GM23338 (cell line): ENCODE measurements at regions not wholly inside any gene's neighbourhood (a gene's known extent, or its start where the extent isn't known, plus 50 kb on each side); places are given as distances from the start of the nearest gene placed in this dataset.

Experiments
- ATAC-seq: fragments of 200-7000 bp; cut with Tn5 transposase; 3 replicates; pipeline ENCODE4 v1.9.1; 2020
- DNase-seq: peaks from one replicate; pipeline ENCODE4 v3.0.0-alpha.2; 2015; ENCODE audit warnings: low spot score
- H2AFZ ChIP-seq: fragments of 200-600 bp; sonication (generic); 2 replicates; pipeline ENCODE4 v1.8.0; 2016; ENCODE audit warnings: antibody characterized with exemption, mild to moderate bottlenecking, moderate library complexity
- H3F3A ChIP-seq: fragments of 200-600 bp; sonication (generic); replicated peaks from 2 replicates; pipeline ENCODE4 v1.8.0; 2017; ENCODE audit warnings: antibody characterized with exemption, mixed run types, low read depth
- H3K27ac ChIP-seq: fragments of 200-600 bp; sonication (generic); 2 replicates; pipeline ENCODE4 v1.6.1; 2016; ENCODE audit warnings: low read depth
- H3K27me3 ChIP-seq: fragments of 200-600 bp; sonication (generic); 2 replicates; pipeline ENCODE4 v1.8.0; 2016; ENCODE audit warnings: mild to moderate bottlenecking, mixed run types, moderate library complexity; ENCODE audit not compliant: insufficient read depth
- H3K36me3 ChIP-seq: fragments of 200-600 bp; sonication (generic); 2 replicates; pipeline ENCODE4 v1.8.0; 2016; ENCODE audit warnings: mild to moderate bottlenecking; ENCODE audit not compliant: insufficient read depth
- H3K4me1 ChIP-seq: fragments of 200-600 bp; sonication (generic); 2 replicates; pipeline ENCODE4 v1.8.0; 2016; ENCODE audit warnings: mild to moderate bottlenecking, moderate library complexity; ENCODE audit not compliant: insufficient read depth
- H3K4me2 ChIP-seq: fragments of 200-600 bp; sonication (generic); 2 replicates; pipeline ENCODE4 v1.7.1; 2017; ENCODE audit warnings: mixed run types
- H3K4me3 ChIP-seq: fragments of 200-600 bp; sonication (generic); 2 replicates; pipeline ENCODE4 v1.6.1; 2016; ENCODE audit warnings: mixed run types
- H3K79me2 ChIP-seq: fragments of 200-600 bp; sonication (generic); replicated peaks from 2 replicates; pipeline ENCODE4 v1.8.0; 2017; ENCODE audit warnings: mild to moderate bottlenecking; ENCODE audit not compliant: insufficient read depth
- H3K9me2 ChIP-seq: fragments of 200-600 bp; sonication (generic); 2 replicates; pipeline ENCODE4 v1.8.0; 2017; ENCODE audit not compliant: insufficient read depth
- H4K20me1 ChIP-seq: fragments of 200-600 bp; sonication (generic); replicated peaks from 2 replicates; pipeline ENCODE4 v1.8.0; 2017; ENCODE audit warnings: mild to moderate bottlenecking; ENCODE audit not compliant: insufficient read depth
- H3K27ac Mint-ChIP-seq: 2 replicates; pipeline ENCODE4 v1.8.0; 2020; ENCODE audit warnings: inconsistent platforms, mild to moderate bottlenecking, moderate library complexity, mixed read lengths
- H3K27me3 Mint-ChIP-seq: 3 replicates; pipeline ENCODE4 v1.8.0; 2022; ENCODE audit warnings: low read depth, mild to moderate bottlenecking, moderate library complexity, mixed read lengths, inconsistent platforms; ENCODE audit not compliant: insufficient read depth, poor library complexity
- H3K36me3 Mint-ChIP-seq: 3 replicates; pipeline ENCODE4 v1.8.0; 2021; ENCODE audit warnings: low read depth, mild to moderate bottlenecking, inconsistent platforms, moderate library complexity, mixed read lengths
- H3K4me1 Mint-ChIP-seq: 3 replicates; pipeline ENCODE4 v1.8.0; 2020; ENCODE audit warnings: mild to moderate bottlenecking, inconsistent platforms, mixed read lengths
- H3K4me3 Mint-ChIP-seq: 3 replicates; pipeline ENCODE4 v1.8.0; 2021; ENCODE audit warnings: moderate library complexity, mild to moderate bottlenecking, inconsistent platforms, mixed read lengths
- H3K9me3 Mint-ChIP-seq: 3 replicates; pipeline ENCODE4 v1.8.0; 2020; ENCODE audit warnings: moderate library complexity, mild to moderate bottlenecking, inconsistent platforms, mixed read lengths
- CREB1 ChIP-seq: fragments of 250-450 bp; sonication (Bioruptor Pico); IDR thresholded peaks from 2 replicates; pipeline ENCODE4 v1.5.0; 2020; ENCODE audit warnings: low read depth, mild to moderate bottlenecking, moderate library complexity
- CTCF ChIP-seq, 2 experiments: fragments of 200-600 bp in 1 of 2; sonication (generic) in 1 of 2; conservative IDR thresholded peaks; 2 replicates each; pipeline versions ENCODE4 v1.5.1 to v1.6.1; 2016 to 2017; ENCODE audit warnings: antibody characterized with exemption in 2 of 2, low read depth in 2 of 2, mild to moderate bottlenecking in 2 of 2, moderate library complexity in 1 of 2
- ETS1 ChIP-seq: IDR thresholded peaks from 2 replicates; pipeline ENCODE4 v1.6.1; 2016; ENCODE audit warnings: antibody characterized with exemption
- EZH2 ChIP-seq: fragments of 200-600 bp; sonication (generic); IDR thresholded peaks from one replicate; pipeline ENCODE4 v1.8.0; 2017; ENCODE audit warnings: antibody characterized with exemption, mild to moderate bottlenecking, low read depth; ENCODE audit not compliant: unreplicated experiment
- EZH2phosphoT487 ChIP-seq: fragments of 200-600 bp; sonication (generic); IDR thresholded peaks from one replicate; pipeline ENCODE4 v1.8.1; 2018; ENCODE audit warnings: antibody characterized with exemption; ENCODE audit not compliant: unreplicated experiment
- JUNB ChIP-seq: IDR thresholded peaks from one replicate; pipeline ENCODE4 v1.6.1; 2016; ENCODE audit warnings: antibody characterized with exemption; ENCODE audit not compliant: unreplicated experiment
- NANOG ChIP-seq: IDR thresholded peaks from 2 replicates; pipeline ENCODE4 v1.6.1; 2016; ENCODE audit warnings: antibody characterized with exemption, borderline replicate concordance
- POLR2AphosphoS5 ChIP-seq: IDR thresholded peaks from 2 replicates; pipeline ENCODE4 v1.6.1; 2016; ENCODE audit warnings: antibody characterized with exemption, low read depth
- REST ChIP-seq: IDR thresholded peaks from one replicate; pipeline ENCODE4 v1.6.1; 2018; ENCODE audit warnings: antibody characterized with exemption; ENCODE audit not compliant: unreplicated experiment
- STAT1 ChIP-seq: IDR thresholded peaks from one replicate; pipeline ENCODE4 v1.6.1; 2016; ENCODE audit warnings: antibody characterized with exemption; ENCODE audit not compliant: unreplicated experiment
- ZNF114 ChIP-seq: fragments of 250-450 bp; sonication (Bioruptor Pico); IDR thresholded peaks from 2 replicates; pipeline ENCODE4 v1.5.0; 2020; ENCODE audit warnings: mild to moderate bottlenecking, moderate library complexity
- ZNF331 ChIP-seq: fragments of 250-450 bp; sonication (Bioruptor Pico); IDR thresholded peaks from 2 replicates; pipeline ENCODE4 v1.5.0; 2020; ENCODE audit warnings: low read depth, mild to moderate bottlenecking, moderate library complexity
- ZNF462 ChIP-seq: fragments of 250-450 bp; sonication (Bioruptor Pico); IDR thresholded peaks from 2 replicates; pipeline ENCODE4 v1.5.0; 2020; ENCODE audit warnings: mild to moderate bottlenecking, moderate library complexity

- TF ChIP-seq EZH2 = no peak
- no peak for TF ChIP-seq CREB1 (CRISPR knock-in tag)
Observed at GRCh38 chr15:47388299-47388698, 329.0 kb upstream of the SEMA6D start (continued).

- Histone ChIP-seq H3K36me3 (no peaks in the 10 kb centered on the region), H3K27me3 (no peaks in the 10 kb centered on the region), H3K4me2 (no peak overlapping the region), H4K20me1 (no peaks in the 10 kb centered on the region), H3K79me2 (no peaks in the 10 kb centered on the region), H3K4me3 (no peak overlapping the region), H3K27ac (no peak overlapping the region), H3F3A (no peaks in the 10 kb centered on the region), H2AFZ (no peak overlapping the region), H3K9me2 (peaks cover 6% of the 10 kb centered on the region), H3K4me1 (peaks cover 19% of the 10 kb centered on the region)
- H3K4me3 Mint-ChIP-seq = no peak overlapping the region
- H3K27me3 Mint-ChIP-seq = peaks cover 2% of the 10 kb centered on the region
- H3K36me3 Mint-ChIP-seq = no peaks in the 10 kb centered on the region
- ATAC-seq (no peak), DNase-seq (no peak)
- H3K27ac Mint-ChIP-seq = no peak overlapping the region
- H3K9me3 Mint-ChIP-seq = no peaks in the 10 kb centered on the region
- peaks cover 24% of the 10 kb centered on the region for H3K4me1 Mint-ChIP-seq
- TF ChIP-seq CREB1 (CRISPR knock-in tag) (no peak), ZNF114 (CRISPR knock-in tag) (no peak), EZH2phosphoT487 (no peak), ZNF462 (CRISPR knock-in tag) (no peak), NANOG (no peak), STAT1 (no peak), POLR2AphosphoS5 (no peak), ETS1 (no peak), ZNF331 (CRISPR knock-in tag) (no peak), JUNB (no peak), CTCF (conservative IDR thresholded peaks at IDR 0.05; ENCODE audit: low read depth in 2 of 2) (no peak), EZH2 (no peak), REST (no peak)
Observed at GRCh38 chr15:47390208-47390765, 327.0 kb upstream of the SEMA6D start.
